Activated CD4-positive, alpha-beta T cell treated with anti-CD3 and anti-CD28 coated beads for 36 hours (primary cell): ENCODE measurements at regions not wholly inside any gene's neighbourhood (a gene's known extent, or its start where the extent isn't known, plus 50 kb on each side); places are given as distances from the start of the nearest gene placed in this dataset.

ENCODE experiments used
- ATAC-seq: fragments of 200-7000 bp; cut with Tn5 transposase; one replicate; pipeline ENCODE4 v1.10.0; 2021; ENCODE audit warnings: mild to moderate bottlenecking, moderate library complexity
- CTCF ChIA-PET: fragments of 350-600 bp; sonication (Branson Sonifier 250); formaldehyde crosslinking; loops from one replicate; lab custom pipeline; 2021; ENCODE audit warnings: antibody characterized with exemption; lab: Charles Lee
- POLR2A ChIA-PET: fragments of 350-600 bp; sonication (Branson Sonifier 250); formaldehyde crosslinking; loops from one replicate; lab custom pipeline; 2021; ENCODE audit warnings: antibody characterized with exemption, inconsistent platforms; lab: Charles Lee
- DNase-seq: peaks from one replicate; pipeline ENCODE4 v3.0.0-alpha.2; 2020
- H3K27ac Mint-ChIP-seq: one replicate; pipeline ENCODE4 v1.8.0; 2021; ENCODE audit warnings: mixed read lengths
- H3K27me3 Mint-ChIP-seq: one replicate; pipeline ENCODE4 v1.8.0; 2021; ENCODE audit warnings: mixed read lengths
- H3K36me3 Mint-ChIP-seq: one replicate; pipeline ENCODE4 v1.8.0; 2021; ENCODE audit warnings: low read depth, mixed read lengths
- H3K4me1 Mint-ChIP-seq: one replicate; pipeline ENCODE4 v1.8.0; 2021; ENCODE audit warnings: mixed read lengths
- H3K4me3 Mint-ChIP-seq: one replicate; pipeline ENCODE4 v1.8.0; 2021; ENCODE audit warnings: mild to moderate bottlenecking, moderate library complexity, mixed read lengths
- H3K9me3 Mint-ChIP-seq: one replicate; pipeline ENCODE4 v1.8.0; 2021; ENCODE audit warnings: low read depth, mixed read lengths
- intact Hi-C, 2 experiments: fragments of 100-400 bp; cut with DNase I in 1 of 2; cut with micrococcal nuclease in 1 of 2; formaldehyde crosslinking; loops; one replicate each; pipeline versions ENCODE4 v1.14.2 to v1.15.1; 2022 to 2024; cut with DNase I, micrococcal nuclease

GRCh38 chr22:47445716-47446290 lies 683.4 kb downstream of the TBC1D22A start:
- Mint-ChIP-seq H3K27ac (no peak overlapping the region), H3K27me3 (peaks cover 4% of the 10 kb centered on the region), H3K36me3 (no peaks in the 10 kb centered on the region), H3K4me3 (no peak overlapping the region), H3K4me1 (no peaks in the 10 kb centered on the region), H3K9me3 (peaks cover 5% of the 10 kb centered on the region)
- ATAC-seq (no peak), DNase-seq (no peak)
- ChIA-PET CTCF (no interaction called here), POLR2A (no interaction called here)
- intact Hi-C loops: no loop called here

- ChIA-PET CTCF (no interaction called here), POLR2A (no interaction called here)
- intact Hi-C loops: no loop called here
- peaks cover 1% of the 10 kb centered on the region for H3K36me3 Mint-ChIP-seq
- no peaks in the 10 kb centered on the region for H3K4me1 Mint-ChIP-seq
- H3K9me3 Mint-ChIP-seq: peaks cover 7% of the 10 kb centered on the region
- peaks cover 4% of the 10 kb centered on the region for H3K27me3 Mint-ChIP-seq
- no peak overlapping the region for H3K27ac Mint-ChIP-seq
- ATAC-seq (no peak), DNase-seq (no peak)
- H3K4me3 Mint-ChIP-seq: no peak overlapping the region
Measured at GRCh38 chr22:47445212-47445611, 682.8 kb downstream of the TBC1D22A start.

GRCh38 chr22:47444746-47445065 lies 682.3 kb downstream of the TBC1D22A start:
- H3K4me3 Mint-ChIP-seq: no peak overlapping the region
- ATAC-seq (no peak), DNase-seq (no peak)
- no peak overlapping the region for H3K27ac Mint-ChIP-seq
- intact Hi-C loops: no loop called here
- ChIA-PET POLR2A (no interaction called here), CTCF (no interaction called here)
- H3K9me3 Mint-ChIP-seq: peaks cover 10% of the 10 kb centered on the region
- H3K36me3 Mint-ChIP-seq: peaks cover 1% of the 10 kb centered on the region
- peaks cover 4% of the 10 kb centered on the region for H3K27me3 Mint-ChIP-seq
- H3K4me1 Mint-ChIP-seq: no peaks in the 10 kb centered on the region

- ChIA-PET POLR2A (no interaction called here), CTCF (no interaction called here)
- intact Hi-C loops: no loop called here
- Mint-ChIP-seq H3K36me3 (peaks cover 1% of the 10 kb centered on the region), H3K9me3 (peaks cover 12% of the 10 kb centered on the region), H3K4me1 (no peaks in the 10 kb centered on the region), H3K4me3 (no peak overlapping the region), H3K27me3 (peaks cover 4% of the 10 kb centered on the region), H3K27ac (no peak overlapping the region)
- DNase-seq (no peak), ATAC-seq (no peak)
Measured at GRCh38 chr22:47443836-47444745, 681.6 kb downstream of the TBC1D22A start.

- CTCF ChIA-PET: interaction anchor here (0.6 kb wide), 1 partner anchor 227 kb away, joined by 3 read pairs; no protein-coding TSS in a partner anchor
- Mint-ChIP-seq H3K36me3 (peaks cover 1% of the 10 kb centered on the region), H3K27me3 (peaks cover 4% of the 10 kb centered on the region), H3K9me3 (peaks cover 12% of the 10 kb centered on the region), H3K4me1 (no peaks in the 10 kb centered on the region), H3K4me3 (no peak overlapping the region), H3K27ac (no peak overlapping the region)
- POLR2A ChIA-PET: no interaction called here
- no peak for DNase-seq
- intact Hi-C loops: no loop called here
- ATAC-seq: no peak
Measured at GRCh38 chr22:47442821-47443220, 680.4 kb downstream of the TBC1D22A start.

- ChIA-PET CTCF (no interaction called here), POLR2A (no interaction called here)
- Mint-ChIP-seq H3K4me3 (no peak overlapping the region), H3K4me1 (no peaks in the 10 kb centered on the region), H3K36me3 (peaks cover 1% of the 10 kb centered on the region), H3K9me3 (peaks cover 19% of the 10 kb centered on the region), H3K27ac (no peak overlapping the region), H3K27me3 (no peaks in the 10 kb centered on the region)
- intact Hi-C loops: no loop called here
- ATAC-seq (no peak), DNase-seq (no peak)
Measured at GRCh38 chr22:47439643-47440265, 677.3 kb downstream of the TBC1D22A start.

GRCh38 chr22:47437636-47438035 lies 675.2 kb downstream of the TBC1D22A start:
- ChIA-PET CTCF (interaction anchor here (1.5 kb wide), 1 partner anchor 23 kb away, joined by 3 read pairs; no protein-coding TSS in a partner anchor), POLR2A (no interaction called here)
- H3K36me3 Mint-ChIP-seq: peaks cover 1% of the 10 kb centered on the region
- ATAC-seq: no peak
- no peak for DNase-seq
- no peak overlapping the region for H3K27ac Mint-ChIP-seq
- no peaks in the 10 kb centered on the region for H3K27me3 Mint-ChIP-seq
- intact Hi-C loops: no loop called here
- H3K4me1 Mint-ChIP-seq: no peaks in the 10 kb centered on the region
- H3K9me3 Mint-ChIP-seq: peaks cover 18% of the 10 kb centered on the region
- H3K4me3 Mint-ChIP-seq: no peak overlapping the region

- ChIA-PET CTCF (interaction anchor here (0.7 kb wide), 1 partner anchor 105 kb away, joined by 3 read pairs; no protein-coding TSS in a partner anchor), POLR2A (no interaction called here)
- Mint-ChIP-seq H3K4me3 (no peak overlapping the region), H3K27ac (no peak overlapping the region), H3K36me3 (peaks cover 1% of the 10 kb centered on the region), H3K9me3 (peaks cover 15% of the 10 kb centered on the region), H3K4me1 (no peaks in the 10 kb centered on the region), H3K27me3 (no peaks in the 10 kb centered on the region)
- intact Hi-C loops: no loop called here
- no peak for DNase-seq
- ATAC-seq: no peak
Measured at GRCh38 chr22:47437110-47437509, 674.7 kb downstream of the TBC1D22A start.

- Mint-ChIP-seq H3K4me1 (no peaks in the 10 kb centered on the region), H3K27me3 (no peaks in the 10 kb centered on the region), H3K9me3 (peaks cover 15% of the 10 kb centered on the region), H3K27ac (no peak overlapping the region), H3K36me3 (peaks cover 1% of the 10 kb centered on the region), H3K4me3 (no peak overlapping the region)
- ChIA-PET CTCF (no interaction called here), POLR2A (no interaction called here)
- intact Hi-C loops: no loop called here
- DNase-seq (no peak), ATAC-seq (no peak)
Measured at GRCh38 chr22:47435826-47436225, 673.4 kb downstream of the TBC1D22A start.

GRCh38 chr22:47435204-47435487 lies 672.7 kb downstream of the TBC1D22A start:
- ATAC-seq: no peak
- Mint-ChIP-seq H3K27me3 (no peaks in the 10 kb centered on the region), H3K4me1 (no peaks in the 10 kb centered on the region), H3K9me3 (peaks cover 11% of the 10 kb centered on the region), H3K36me3 (no peaks in the 10 kb centered on the region), H3K4me3 (no peak overlapping the region), H3K27ac (no peak overlapping the region)
- ChIA-PET CTCF (no interaction called here), POLR2A (no interaction called here)
- intact Hi-C loops: no loop called here
- DNase-seq: no peak

GRCh38 chr22:47434336-47435203 lies 672.1 kb downstream of the TBC1D22A start:
- ChIA-PET POLR2A (no interaction called here), CTCF (no interaction called here)
- Mint-ChIP-seq H3K4me1 (no peaks in the 10 kb centered on the region), H3K4me3 (no peak overlapping the region), H3K27me3 (no peaks in the 10 kb centered on the region), H3K36me3 (no peaks in the 10 kb centered on the region), H3K27ac (no peak overlapping the region), H3K9me3 (peaks cover 10% of the 10 kb centered on the region)
- intact Hi-C loops: no loop called here
- DNase-seq (no peak), ATAC-seq (no peak)
